Kidney glomerular epithelial cell (primary cell): ENCODE measurements at regions not wholly inside any gene's neighbourhood (a gene's known extent, or its start where the extent isn't known, plus 50 kb on each side); places are given as distances from the start of the nearest gene placed in this dataset.

Source experiments
- DNase-seq: peaks from one replicate; lab custom pipeline; 2025; lab: John Stamatoyannopoulos, UW

- DNase-seq, result no peak
These were observed 61.5 kb upstream of the ADRA2C start for GRCh38 chr4:3704669-3705068.

- no peak for DNase-seq
These were observed 62.3 kb upstream of the ADRA2C start for GRCh38 chr4:3703677-3704521.

GRCh38 chr4:3703343-3703676 lies 62.9 kb upstream of the ADRA2C start:
- DNase-seq, result no peak

- DNase-seq, result no peak
These were observed 63.5 kb upstream of the ADRA2C start for GRCh38 chr4:3702561-3703221.

DNA sequence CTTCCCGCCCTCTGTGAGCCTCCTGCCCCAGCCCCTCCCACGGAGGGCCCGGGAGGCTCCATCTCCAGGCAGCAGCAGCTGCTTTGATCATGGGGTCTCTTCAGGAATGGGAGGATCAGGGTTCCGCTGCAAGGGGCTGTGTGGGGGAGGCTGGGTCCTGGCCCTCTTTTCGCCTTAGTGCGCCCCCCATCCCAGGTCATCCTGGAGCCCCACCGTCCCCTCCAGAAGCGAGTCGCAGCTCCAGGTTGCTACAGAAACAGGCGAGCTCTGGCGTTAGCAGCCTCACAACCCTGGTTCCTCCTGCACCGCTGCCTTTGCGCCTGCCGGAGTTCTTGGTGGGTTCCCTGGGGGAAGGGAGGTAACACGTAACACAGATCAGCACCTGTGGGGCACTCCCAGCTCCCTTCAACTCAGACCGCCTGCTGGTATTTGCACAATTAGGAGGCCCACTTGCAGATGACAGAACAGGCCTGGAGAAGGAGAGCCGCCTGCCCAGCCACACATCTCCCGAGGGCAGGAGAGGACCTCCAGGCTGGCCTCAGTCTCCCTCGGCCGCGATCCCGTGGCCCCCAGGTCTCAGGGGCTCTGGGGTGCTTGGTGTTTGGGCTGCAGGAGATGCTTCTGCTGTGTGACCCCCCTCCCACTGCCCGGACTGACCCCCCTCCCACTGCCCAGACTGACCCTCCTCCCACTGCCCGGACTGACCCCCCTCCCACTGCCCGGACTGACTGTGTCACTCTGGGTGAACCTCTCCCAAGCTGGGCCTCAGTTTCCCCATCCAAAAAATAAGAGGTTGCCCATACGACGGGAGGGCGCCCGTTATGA lies 64.2 kb upstream of the ADRA2C start:
- no peak for DNase-seq

DNA sequence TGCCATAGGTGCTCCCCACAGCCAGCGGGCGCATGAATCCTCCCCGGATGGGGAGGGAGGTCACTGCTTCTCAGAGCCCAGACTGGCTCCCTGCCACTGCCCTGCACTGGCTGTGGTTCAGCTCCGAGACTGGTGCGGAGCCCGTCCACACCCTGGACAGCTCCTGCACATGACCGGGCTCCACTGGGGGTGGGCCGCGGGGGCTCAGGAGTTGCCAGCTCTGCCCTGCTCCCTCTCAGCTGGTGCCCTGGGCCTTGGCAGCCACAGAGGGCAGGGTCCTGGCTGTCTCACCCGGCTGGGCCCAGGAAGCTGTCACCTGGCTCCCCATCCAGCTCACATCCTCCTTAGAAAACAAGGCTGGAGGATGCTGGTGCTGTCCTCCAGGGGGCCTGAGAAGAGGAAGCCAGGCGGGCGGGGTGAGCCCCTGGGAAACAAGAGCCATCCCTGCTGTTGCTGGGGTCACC lies 64.9 kb upstream of the ADRA2C start:
- DNase-seq, result no peak

DNA sequence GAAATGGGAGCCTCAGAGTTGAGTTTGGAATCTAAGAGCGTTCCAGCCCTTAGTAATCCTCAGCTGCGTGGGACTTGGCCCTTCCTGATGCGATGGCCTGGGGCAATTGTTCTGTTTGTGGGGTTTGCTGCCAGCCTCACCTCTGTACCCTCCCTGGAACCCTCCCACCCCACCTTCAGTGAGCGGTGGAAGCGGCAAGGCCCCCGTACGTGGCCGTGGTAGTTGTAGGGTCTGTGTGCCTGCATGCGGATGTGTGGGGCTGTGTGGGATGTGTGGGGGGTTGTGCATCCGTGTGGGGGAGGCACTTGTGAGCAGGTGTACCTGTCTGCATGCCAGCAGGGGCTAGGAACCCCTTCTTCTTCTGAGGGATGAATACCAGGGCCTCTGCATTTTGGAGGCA lies 65.4 kb upstream of the ADRA2C start:
- DNase-seq, result no peak

GRCh38 chr4:3700223-3700622 lies 66.0 kb upstream of the ADRA2C start:
- no peak for DNase-seq

GRCh38 chr4:3699678-3700077 lies 66.5 kb upstream of the ADRA2C start:
- no peak for DNase-seq

GRCh38 chr4:3699261-3699660 lies 66.9 kb upstream of the ADRA2C start:
- no peak for DNase-seq

- no peak for DNase-seq
These were observed 69.2 kb upstream of the ADRA2C start for GRCh38 chr4:3697033-3697432.

DNA sequence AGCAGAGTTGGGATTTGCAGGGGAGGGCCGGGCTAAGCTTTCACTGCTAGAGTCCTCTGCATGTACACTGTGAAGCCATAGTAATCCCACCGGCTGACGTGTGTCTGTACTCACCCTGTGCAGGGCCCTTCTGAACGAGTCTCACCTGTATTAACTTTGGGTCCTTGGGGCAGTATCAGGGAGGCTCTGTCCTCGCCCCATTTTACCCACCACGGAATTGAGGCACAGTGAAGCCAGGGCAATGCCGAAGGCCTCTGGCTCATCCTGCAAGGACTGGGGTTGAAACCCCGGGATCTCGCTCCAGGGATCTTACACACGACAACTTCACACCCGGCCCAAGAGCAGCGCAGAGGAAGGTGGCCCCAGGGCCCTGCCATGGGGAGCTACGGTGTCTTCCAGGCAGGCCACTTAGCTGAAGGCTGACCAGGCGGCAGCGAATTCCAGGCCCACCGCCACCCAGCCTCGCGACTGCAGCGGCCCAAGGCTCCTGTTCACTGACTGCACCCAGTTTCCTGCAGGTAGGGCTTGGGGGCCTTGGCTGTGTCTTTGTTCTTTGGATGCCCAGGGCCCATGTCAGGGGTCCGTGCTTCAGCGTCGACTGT lies 75.5 kb upstream of the ADRA2C start:
- no peak for DNase-seq

GRCh38 chr4:3689576-3690550 lies 76.3 kb upstream of the ADRA2C start:
- DNase-seq, result no peak

DNA sequence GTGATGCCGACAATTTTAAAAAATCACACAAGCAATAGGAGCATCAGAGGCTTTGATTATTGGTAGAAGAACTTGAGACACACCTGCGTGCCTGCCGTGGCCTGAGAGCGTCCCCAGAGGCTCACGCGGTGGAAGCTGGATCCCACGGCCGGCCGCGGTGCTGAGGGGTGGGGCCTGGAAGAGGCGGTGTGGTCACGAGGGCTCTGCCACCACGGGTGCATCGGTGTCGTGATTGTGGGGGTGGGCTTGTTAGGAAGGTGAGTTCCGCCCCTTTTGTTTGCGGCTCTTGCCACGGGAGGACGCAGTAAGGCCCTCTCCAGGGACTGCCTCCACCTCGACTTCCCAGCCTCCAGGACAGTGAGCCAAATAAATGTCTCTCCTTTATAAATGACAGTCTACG lies 77.2 kb upstream of the ADRA2C start:
- no peak for DNase-seq

DNA sequence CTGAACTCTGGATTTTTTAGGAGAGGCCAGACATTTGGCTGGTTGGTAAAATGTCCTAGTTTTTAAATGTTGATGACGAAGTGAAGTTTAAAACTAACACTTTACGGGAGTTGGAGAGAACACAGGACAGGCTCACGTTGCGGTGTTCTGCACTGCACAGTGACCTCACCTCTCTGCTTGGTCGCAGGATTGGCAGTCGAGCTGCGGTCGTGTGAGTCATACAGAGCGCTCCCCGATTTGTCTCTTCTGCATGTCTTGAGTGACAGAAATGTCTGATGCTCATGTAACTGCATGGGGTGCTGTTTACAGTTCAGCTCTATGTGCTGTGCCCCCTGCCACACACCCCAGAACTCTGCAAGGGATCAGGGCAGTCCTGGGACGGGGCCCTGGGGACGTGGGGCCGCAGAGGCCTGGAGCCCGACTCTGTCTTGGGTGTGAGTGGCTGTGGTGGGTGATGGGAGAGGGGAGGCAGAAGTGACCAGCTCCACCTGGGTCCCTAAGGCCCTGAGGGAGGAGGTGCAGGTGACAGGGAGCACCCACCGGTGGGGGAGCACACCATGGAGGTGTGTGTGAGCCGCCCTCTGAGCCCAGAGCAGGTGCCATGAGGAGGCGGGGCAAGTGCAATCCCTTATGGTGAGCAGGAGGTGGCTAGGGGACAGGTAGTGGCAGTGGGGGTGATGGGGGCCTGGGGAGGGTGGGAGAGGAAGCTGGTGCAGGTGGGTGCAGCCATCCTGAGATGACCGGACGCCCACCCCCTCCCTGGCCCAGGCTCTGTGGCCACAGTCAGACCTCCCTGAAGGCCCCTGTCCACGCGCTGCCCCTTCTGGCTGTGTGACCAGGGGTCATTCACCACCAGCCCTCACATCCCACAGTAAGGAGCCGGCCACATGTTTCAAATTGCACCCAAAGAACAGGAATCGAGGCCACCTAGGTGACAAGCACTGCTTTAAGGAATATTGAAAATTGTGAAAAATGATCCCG lies 77.9 kb upstream of the ADRA2C start:
- DNase-seq, result no peak

DNA sequence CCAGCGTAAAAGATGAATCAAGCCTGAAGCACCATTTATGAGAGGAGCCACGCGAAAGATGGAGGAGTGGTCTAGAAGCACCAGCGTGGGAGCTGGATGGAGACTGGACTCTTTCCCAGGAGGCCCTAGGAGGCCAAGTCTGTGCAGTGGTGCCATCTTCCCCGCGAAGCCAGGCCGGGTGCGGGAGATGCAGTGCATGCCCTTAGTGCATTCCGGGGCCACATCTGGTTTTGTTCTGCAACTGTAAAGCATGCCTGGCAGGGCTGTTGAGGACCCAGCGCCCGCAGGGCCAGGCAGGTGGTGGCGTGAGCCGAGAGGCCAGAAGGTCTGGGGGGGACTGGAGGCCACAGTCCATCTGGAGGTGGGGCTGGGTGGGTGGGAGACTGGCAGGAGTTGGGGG lies 78.6 kb upstream of the ADRA2C start:
- DNase-seq, result no peak

DNA sequence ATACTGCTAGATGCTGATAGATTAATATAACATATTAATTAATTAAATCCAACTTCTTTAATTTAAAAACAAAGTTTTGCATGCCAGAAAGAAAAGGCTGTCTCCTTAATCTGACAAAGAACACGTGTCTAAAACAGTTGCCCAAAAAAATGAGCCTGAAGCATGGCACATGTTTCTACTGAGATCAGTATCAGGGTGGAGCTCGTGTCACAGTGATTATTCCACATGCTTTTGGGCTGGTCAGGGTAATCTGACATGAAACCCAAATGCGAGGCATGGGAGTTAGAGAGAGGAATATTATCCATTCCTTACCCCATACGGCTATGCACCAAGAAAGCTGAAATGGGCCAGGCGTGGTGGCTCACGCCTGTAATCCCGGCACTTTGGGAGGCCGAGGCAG lies 79.4 kb upstream of the ADRA2C start:
- no peak for DNase-seq

DNA sequence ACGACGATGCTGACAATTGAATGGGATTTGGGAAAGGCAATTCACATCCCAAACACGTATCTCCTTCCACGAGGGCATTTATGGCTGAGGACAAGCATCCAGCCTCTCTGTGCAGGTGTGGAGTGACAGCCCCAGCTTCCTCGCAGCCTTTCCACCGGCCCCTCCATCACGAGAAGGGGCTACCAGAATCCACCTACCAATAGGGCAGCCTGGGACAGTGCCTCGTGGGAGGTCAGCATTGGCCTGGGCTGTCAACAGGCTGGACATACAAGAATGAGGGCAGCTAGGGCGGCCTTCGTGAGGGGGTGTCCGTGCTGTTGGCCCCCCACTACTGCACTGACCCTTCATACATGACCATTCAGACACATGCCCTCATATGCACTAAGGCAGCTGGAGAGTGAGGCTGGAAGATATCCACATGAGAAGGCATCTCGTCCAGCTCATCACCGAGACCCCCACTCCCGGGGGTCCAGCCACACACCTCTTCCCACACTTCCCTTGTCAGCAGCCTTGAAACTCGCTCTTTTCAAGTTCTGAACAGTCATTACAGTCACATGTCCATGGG lies 81.0 kb upstream of the ADRA2C start:
- no peak for DNase-seq

GRCh38 chr4:3684546-3684945 lies 81.6 kb upstream of the ADRA2C start:
- no peak for DNase-seq
